PC-3 (cell line): ENCODE measurements at regions not wholly inside any gene's neighbourhood (a gene's known extent, or its start where the extent isn't known, plus 50 kb on each side); places are given as distances from the start of the nearest gene placed in this dataset.

Experiments
- CTCF ChIP-seq: fragments of 300-600 bp; sonication (generic); conservative IDR thresholded peaks from 2 replicates; pipeline ENCODE4 v1.5.1; 2017; ENCODE audit warnings: antibody characterized with exemption, low read depth, mild to moderate bottlenecking, low read length
- EZH2phosphoT487 ChIP-seq: fragments of 300-600 bp; sonication (generic); IDR thresholded peaks from 2 replicates; pipeline ENCODE4 v1.6.1; 2018; ENCODE audit warnings: mild to moderate bottlenecking, antibody characterized with exemption, low read length, borderline replicate concordance

GRCh38 chr6:139518556-139519091, 144.2 kb upstream of the CITED2 start:
- TF ChIP-seq CTCF (no peak), EZH2phosphoT487 (no peak)
